GM23248 (cell line): ENCODE measurements at regions not wholly inside any gene's neighbourhood (a gene's known extent, or its start where the extent isn't known, plus 50 kb on each side); places are given as distances from the start of the nearest gene placed in this dataset.

Source experiments
- EZH2 ChIP-seq: fragments of 200-600 bp; sonication (generic); IDR thresholded peaks from 2 replicates; pipeline ENCODE4 v1.6.1; 2018; ENCODE audit warnings: antibody characterized with exemption, mild to moderate bottlenecking; ENCODE audit not compliant: insufficient read depth, poor library complexity, severe bottlenecking
- EZH2phosphoT487 ChIP-seq: fragments of 200-600 bp; sonication (generic); IDR thresholded peaks from 2 replicates; pipeline ENCODE4 v1.6.1; 2018; ENCODE audit warnings: antibody characterized with exemption, moderate library complexity, mild to moderate bottlenecking, low read depth; ENCODE audit not compliant: insufficient read depth

- TF ChIP-seq EZH2phosphoT487 (no peak), EZH2 (no peak)
These were observed 58.8 kb upstream of the RDX start for GRCh38 chr11:110355011-110355744.
